ENCODE measurements at regions not wholly inside any gene's neighbourhood (a gene's known extent, or its start where the extent isn't known, plus 50 kb on each side); places are given as distances from the start of the nearest gene placed in this dataset.

- DNase-seq (ENCODE audit: low spot score) = no peak
These were observed 126.7 kb upstream of the NEDD9 start for GRCh38 chr6:11358904-11359830.

- DNase-seq (ENCODE audit: low spot score) = no peak
These were observed 124.8 kb upstream of the NEDD9 start for GRCh38 chr6:11357285-11357684.

DNA sequence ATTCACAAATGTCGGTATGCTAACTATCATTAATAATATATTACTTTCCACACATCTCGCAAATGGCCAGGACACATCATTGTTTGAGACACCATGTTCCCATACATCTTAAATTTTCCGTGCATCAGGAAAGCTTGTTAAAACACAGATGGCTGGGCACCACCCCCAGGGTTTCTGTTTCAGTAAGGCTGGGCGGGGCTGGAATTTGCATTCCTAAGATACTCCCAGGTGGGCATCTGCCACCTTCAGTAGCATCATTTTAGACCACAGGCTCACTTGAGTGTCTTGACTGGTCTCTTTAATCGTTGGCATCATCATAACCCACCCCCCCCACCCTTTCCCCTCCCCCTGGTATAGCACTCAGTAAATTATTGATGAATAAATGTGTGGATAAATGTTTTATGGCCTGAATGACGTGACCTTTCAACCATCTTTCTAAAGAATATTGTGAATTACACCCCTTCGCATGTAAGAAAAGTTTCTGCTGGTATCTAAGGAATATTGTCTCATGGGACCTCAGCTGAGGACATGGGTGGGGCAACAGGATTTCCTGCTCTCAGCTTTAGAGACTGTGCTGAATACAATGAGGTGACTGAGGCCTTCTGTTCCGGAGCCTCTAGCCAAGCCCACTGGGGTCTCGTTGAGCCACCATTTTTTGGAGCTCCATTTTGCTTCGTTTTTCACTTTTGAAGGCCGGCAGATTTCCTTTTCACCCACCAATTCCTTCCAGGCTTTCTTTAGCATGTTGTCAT lies 124.1 kb upstream of the NEDD9 start:
- DNase-seq (ENCODE audit: low spot score) = no peak

- peak; percentile 40 for DNase-seq (ENCODE audit: low spot score)
These were observed 121.5 kb upstream of the NEDD9 start for GRCh38 chr6:11353921-11354389.

- DNase-seq (ENCODE audit: low spot score) = no peak
These were observed 117.8 kb upstream of the NEDD9 start for GRCh38 chr6:11350294-11350693.

GRCh38 chr6:11349880-11350279 lies 117.4 kb upstream of the NEDD9 start:
- DNase-seq (ENCODE audit: low spot score) = no peak

- no peak for DNase-seq (ENCODE audit: low spot score)
These were observed 114.0 kb upstream of the NEDD9 start for GRCh38 chr6:11346516-11346915.

- no peak for DNase-seq (ENCODE audit: low spot score)
These were observed 113.1 kb upstream of the NEDD9 start for GRCh38 chr6:11345536-11345935.

GRCh38 chr6:11343963-11344723 lies 111.7 kb upstream of the NEDD9 start:
- no peak for DNase-seq (ENCODE audit: low spot score)

- no peak for DNase-seq (ENCODE audit: low spot score)
These were observed 109.4 kb upstream of the NEDD9 start for GRCh38 chr6:11341867-11342266.

DNA sequence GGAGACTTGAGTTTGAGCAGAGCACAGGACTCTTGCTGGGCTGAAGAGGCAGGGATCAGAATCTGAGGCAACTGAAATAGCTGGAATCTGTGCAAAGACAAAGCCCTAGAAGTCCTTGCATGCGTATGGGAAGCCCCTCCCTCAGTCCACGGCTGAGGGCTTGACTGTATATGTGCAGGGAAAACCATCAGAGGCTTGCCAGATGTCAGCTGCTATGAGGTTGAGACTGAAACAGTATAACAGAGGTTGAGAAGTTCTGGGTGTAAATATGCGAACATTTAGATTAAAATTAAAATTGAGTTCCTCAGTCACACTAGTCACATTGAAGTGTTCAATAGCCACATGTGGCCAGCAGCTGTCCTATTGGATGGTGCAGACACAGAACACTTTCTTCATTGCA lies 108.8 kb upstream of the NEDD9 start:
- DNase-seq (ENCODE audit: low spot score) = no peak

GRCh38 chr6:11339380-11339779 lies 106.9 kb upstream of the NEDD9 start:
- DNase-seq (ENCODE audit: low spot score) = no peak

- DNase-seq (ENCODE audit: low spot score) = no peak
These were observed 104.8 kb upstream of the NEDD9 start for GRCh38 chr6:11337306-11337705.

DNA sequence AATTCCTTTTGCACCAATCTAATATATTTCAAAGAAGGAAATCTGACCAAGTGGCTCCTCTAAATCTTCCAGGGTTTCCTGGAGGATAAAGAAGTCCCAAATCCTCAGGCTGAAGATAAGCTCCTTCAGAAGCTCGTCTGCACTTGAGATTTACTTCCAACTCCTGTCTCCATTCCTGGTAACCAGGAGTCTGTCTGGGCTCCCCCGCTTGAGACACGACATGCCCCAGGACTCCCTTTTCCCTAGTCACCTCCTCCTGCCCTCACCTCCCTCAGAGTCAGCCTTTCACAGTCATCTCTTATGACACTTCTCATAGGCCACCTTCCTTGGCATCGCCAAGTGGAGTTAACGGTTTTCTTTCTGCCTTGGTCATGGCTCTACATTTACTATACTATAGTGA lies 103.4 kb upstream of the NEDD9 start:
- no peak for DNase-seq (ENCODE audit: low spot score)

GRCh38 chr6:11333132-11333849 lies 100.8 kb upstream of the NEDD9 start:
- no peak for DNase-seq (ENCODE audit: low spot score)

DNA sequence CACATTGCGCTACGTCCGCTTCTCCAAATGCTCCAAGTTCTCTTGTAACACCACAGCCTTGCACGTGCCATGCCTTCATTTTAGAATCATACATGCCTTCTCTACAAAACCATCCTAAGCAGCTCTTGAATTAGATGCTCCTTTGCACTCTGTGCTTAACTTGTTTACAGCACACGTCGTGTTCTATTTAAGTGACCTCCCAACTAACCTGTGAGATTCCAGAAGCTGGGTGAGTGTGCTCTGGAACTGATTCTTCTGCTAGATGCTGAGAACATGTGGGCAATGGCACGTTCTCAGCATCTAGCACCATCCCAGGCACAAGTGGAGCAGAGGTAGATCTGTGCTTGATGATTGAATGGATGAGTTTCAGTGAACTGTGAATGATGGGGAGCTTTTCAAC lies 100.0 kb upstream of the NEDD9 start:
- DNase-seq (ENCODE audit: low spot score) = no peak

- DNase-seq (ENCODE audit: low spot score) = no peak
These were observed 98.6 kb upstream of the NEDD9 start for GRCh38 chr6:11331111-11331510.

- DNase-seq (ENCODE audit: low spot score) = no peak
These were observed 97.9 kb upstream of the NEDD9 start for GRCh38 chr6:11330413-11330760.

DNA sequence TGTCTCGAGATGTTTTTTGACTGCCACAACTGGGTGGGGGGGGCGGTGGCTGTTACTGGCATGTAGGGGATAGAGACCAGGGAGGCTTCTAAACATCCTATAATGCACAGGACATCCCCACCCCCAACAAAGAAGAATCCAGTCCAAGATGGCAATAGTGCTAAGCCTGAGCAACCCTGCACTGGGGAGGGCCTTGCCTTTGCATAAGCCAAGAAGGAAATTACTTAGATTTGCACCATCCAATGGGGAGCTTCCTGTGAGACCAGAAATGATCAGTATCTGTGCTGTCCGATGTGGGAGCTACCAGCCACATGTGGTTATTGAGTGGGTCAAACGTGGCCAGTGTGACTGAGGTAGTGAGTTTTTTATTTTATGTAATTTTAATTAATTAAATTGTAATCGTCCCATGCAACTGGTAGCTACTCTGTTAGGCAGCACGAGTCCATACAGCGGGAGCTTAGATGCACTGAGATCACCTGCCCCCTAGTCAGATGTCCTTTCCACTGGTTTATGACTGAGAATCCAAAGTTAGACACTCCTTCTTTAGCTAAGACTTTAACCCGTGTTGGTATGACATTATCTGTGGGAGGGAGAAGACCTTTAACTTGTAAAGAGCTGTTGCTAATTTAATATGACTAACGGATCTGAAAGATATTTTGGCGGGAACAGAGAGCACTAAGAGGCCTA lies 97.4 kb upstream of the NEDD9 start:
- no peak for DNase-seq (ENCODE audit: low spot score)

DNA sequence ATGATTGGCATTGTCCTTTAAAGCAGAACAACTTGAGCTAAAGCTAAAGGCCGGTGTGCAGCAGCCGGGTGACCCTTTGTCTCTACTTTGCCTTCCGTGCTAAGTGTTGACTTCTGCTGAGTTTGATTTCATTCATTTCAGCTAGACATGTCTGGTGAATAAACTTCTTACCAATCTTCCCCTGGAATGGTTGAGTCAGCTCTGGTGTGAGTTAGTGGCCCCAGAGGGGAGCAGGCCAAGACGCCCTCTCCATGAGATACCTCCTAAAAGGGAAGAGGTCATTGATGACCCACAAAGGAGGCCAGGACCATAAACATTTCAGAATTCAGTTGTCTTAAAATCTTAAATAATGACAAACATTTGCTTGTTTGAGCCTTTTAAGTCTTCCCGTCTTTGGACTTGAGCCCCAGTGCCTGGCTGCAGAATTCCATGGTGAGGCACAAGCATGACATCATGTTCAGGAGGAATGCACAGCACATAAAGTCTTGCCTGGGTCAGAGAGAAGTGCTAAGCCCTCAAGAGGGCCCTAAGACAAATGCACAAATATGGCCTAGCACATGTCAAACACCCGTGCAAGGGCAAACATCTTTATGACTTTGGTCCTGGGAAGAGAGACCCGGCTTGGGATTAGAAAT lies 96.3 kb upstream of the NEDD9 start:
- DNase-seq (ENCODE audit: low spot score) = no peak

DNA sequence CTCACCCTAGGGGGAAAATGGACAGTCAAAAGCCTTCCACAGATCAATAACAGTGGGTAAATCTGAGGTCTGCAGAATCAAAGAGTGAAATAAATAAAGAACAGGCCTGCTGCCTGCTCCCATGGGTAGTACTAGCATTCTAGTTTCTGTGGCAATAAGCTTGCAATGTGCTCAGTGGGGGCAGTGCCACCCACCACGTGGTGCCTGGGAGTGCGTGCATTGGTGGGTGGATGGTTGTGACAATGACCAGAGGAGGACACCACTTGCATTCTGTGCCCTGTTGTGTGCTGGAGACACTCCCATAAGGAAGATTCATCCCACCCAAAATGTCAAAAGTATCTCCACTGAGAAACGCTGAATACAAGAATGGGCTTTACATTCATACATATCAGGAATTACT lies 95.5 kb upstream of the NEDD9 start:
- DNase-seq (ENCODE audit: low spot score) = no peak
